Activated CD8-positive, alpha-beta T cell treated with anti-CD3 and anti-CD28 coated beads for 36 hours (primary cell): ENCODE measurements at regions not wholly inside any gene's neighbourhood (a gene's known extent, or its start where the extent isn't known, plus 50 kb on each side); places are given as distances from the start of the nearest gene placed in this dataset.
A peak's percentile ranks its signal among the peaks of the same experiment; 100 is the strongest.

ENCODE experiments used
- ATAC-seq: fragments of 200-7000 bp; cut with Tn5 transposase; one replicate; pipeline ENCODE4 v1.10.0; 2021; ENCODE audit warnings: mild to moderate bottlenecking, moderate library complexity
- CTCF ChIA-PET: fragments of 350-600 bp; sonication (Branson Sonifier 250); formaldehyde crosslinking; loops from one replicate; lab custom pipeline; 2021; ENCODE audit warnings: antibody characterized with exemption; lab: Charles Lee
- POLR2A ChIA-PET: fragments of 350-600 bp; sonication (Branson Sonifier 250); formaldehyde crosslinking; loops from one replicate; lab custom pipeline; 2021; ENCODE audit warnings: antibody characterized with exemption; lab: Charles Lee
- DNase-seq: peaks from one replicate; pipeline ENCODE4 v3.0.0-alpha.2; 2020
- H3K27ac Mint-ChIP-seq: one replicate; pipeline ENCODE4 v1.8.0; 2021; ENCODE audit warnings: mild to moderate bottlenecking, mixed read lengths
- H3K27me3 Mint-ChIP-seq: one replicate; pipeline ENCODE4 v1.8.0; 2021; ENCODE audit warnings: mixed read lengths
- H3K36me3 Mint-ChIP-seq: one replicate; pipeline ENCODE4 v1.8.0; 2021; ENCODE audit warnings: low read depth, mixed read lengths
- H3K4me1 Mint-ChIP-seq: one replicate; pipeline ENCODE4 v1.8.0; 2021; ENCODE audit warnings: low read depth, mixed read lengths
- H3K4me3 Mint-ChIP-seq: one replicate; pipeline ENCODE4 v1.8.0; 2021; ENCODE audit warnings: mild to moderate bottlenecking, moderate library complexity, mixed read lengths
- H3K9me3 Mint-ChIP-seq: one replicate; pipeline ENCODE4 v1.8.0; 2021; ENCODE audit warnings: mixed read lengths
- CTCF ChIP-seq: fragments of 200-600 bp; IDR thresholded peaks from one replicate; pipeline ENCODE4 v1.8.0; 2022; ENCODE audit warnings: antibody characterized with exemption, mild to moderate bottlenecking
- intact Hi-C: fragments of 100-400 bp; cut with micrococcal nuclease; formaldehyde crosslinking; loops from one replicate; pipeline ENCODE4 v1.10.0; 2022

- ATAC-seq (no peak), DNase-seq (no peak)
- Mint-ChIP-seq H3K9me3 (no peaks in the 10 kb centered on the region), H3K4me1 (no peaks in the 10 kb centered on the region), H3K27ac (no peak overlapping the region), H3K4me3 (no peak overlapping the region), H3K27me3 (no peaks in the 10 kb centered on the region), H3K36me3 (no peaks in the 10 kb centered on the region)
- ChIA-PET CTCF (interaction anchor here (0.7 kb wide), 1 partner anchor 271 kb away, joined by 3 read pairs; no protein-coding TSS in a partner anchor), POLR2A (no interaction called here)
- intact Hi-C loops = no loop called here
- no peak for TF ChIP-seq CTCF
Observed at GRCh38 chr5:52605317-52606313, 182.1 kb upstream of the ITGA1 start.

- peaks cover 2% of the 10 kb centered on the region for H3K27me3 Mint-ChIP-seq
- ChIA-PET CTCF (no interaction called here), POLR2A (no interaction called here)
- no peaks in the 10 kb centered on the region for H3K4me1 Mint-ChIP-seq
- no peak overlapping the region for H3K4me3 Mint-ChIP-seq
- no peak for DNase-seq
- ATAC-seq = no peak
- H3K9me3 Mint-ChIP-seq = no peaks in the 10 kb centered on the region
- no peaks in the 10 kb centered on the region for H3K36me3 Mint-ChIP-seq
- no peak overlapping the region for H3K27ac Mint-ChIP-seq
- TF ChIP-seq CTCF = no peak
- intact Hi-C loops = no loop called here
Observed at GRCh38 chr5:52607227-52607824, 180.4 kb upstream of the ITGA1 start.

DNA sequence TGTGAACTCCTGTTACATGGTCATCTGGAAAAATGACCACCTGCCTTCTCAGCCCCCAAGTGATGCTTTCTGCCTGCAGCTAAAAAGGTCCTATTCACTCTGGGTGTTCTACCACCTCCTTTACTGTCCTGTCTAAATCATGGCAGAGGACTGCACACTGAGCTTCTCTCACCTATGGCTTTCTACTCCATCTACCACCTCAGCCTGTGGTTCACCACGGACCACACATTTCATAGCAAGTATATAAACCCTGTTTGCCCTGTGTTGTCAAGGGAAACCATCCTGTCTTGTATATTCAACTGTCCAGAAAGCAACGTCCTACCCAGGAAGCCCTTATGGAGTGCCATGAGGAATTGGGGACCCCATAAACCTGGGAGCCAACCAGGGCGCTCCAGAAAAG is 167.4 kb upstream of the ITGA1 start:
- Mint-ChIP-seq H3K4me3 (no peak overlapping the region), H3K27ac (no peak overlapping the region), H3K9me3 (peaks cover 1% of the 10 kb centered on the region), H3K4me1 (no peaks in the 10 kb centered on the region), H3K27me3 (peaks cover 2% of the 10 kb centered on the region), H3K36me3 (no peaks in the 10 kb centered on the region)
- no peak for TF ChIP-seq CTCF
- intact Hi-C loops = no loop called here
- DNase-seq = peak; percentile 18
- no peak for ATAC-seq
- ChIA-PET POLR2A (no interaction called here), CTCF (interaction anchor here (1.4 kb wide), 2 partner anchors 17 to 295 kb away, joined by 3 read pairs; no protein-coding TSS in a partner anchor)

- ChIA-PET POLR2A (no interaction called here), CTCF (no interaction called here)
- Mint-ChIP-seq H3K4me3 (no peak overlapping the region), H3K27ac (no peak overlapping the region), H3K27me3 (peaks cover 1% of the 10 kb centered on the region), H3K4me1 (no peaks in the 10 kb centered on the region), H3K9me3 (peaks cover 1% of the 10 kb centered on the region), H3K36me3 (no peaks in the 10 kb centered on the region)
- DNase-seq (no peak), ATAC-seq (no peak)
- TF ChIP-seq CTCF = no peak
- intact Hi-C loops = no loop called here
Observed at GRCh38 chr5:52623291-52623690, 164.4 kb upstream of the ITGA1 start.

GRCh38 chr5:52624291-52624690 is 163.4 kb upstream of the ITGA1 start:
- Mint-ChIP-seq H3K4me3 (no peak overlapping the region), H3K27me3 (peaks cover 1% of the 10 kb centered on the region), H3K36me3 (no peaks in the 10 kb centered on the region), H3K9me3 (peaks cover 1% of the 10 kb centered on the region), H3K27ac (no peak overlapping the region), H3K4me1 (no peaks in the 10 kb centered on the region)
- no peak for ATAC-seq
- POLR2A ChIA-PET = no interaction called here
- CTCF ChIA-PET = no interaction called here
- no peak for DNase-seq
- intact Hi-C loops = no loop called here
- TF ChIP-seq CTCF = no peak
